ENCODE measurements at regions not wholly inside any gene's neighbourhood (a gene's known extent, or its start where the extent isn't known, plus 50 kb on each side); places are given as distances from the start of the nearest gene placed in this dataset.
"Not testable (repeated sequence)": the region's sequence is repeated elsewhere in the genome, so short reads cannot be mapped to it uniquely, and the experiment has no call there.

- H3K4me1 Mint-ChIP-seq, result no peaks in the 10 kb centered on the region
- DNase-seq (ENCODE audit: low spot score in 2 of 2) (no peak), ATAC-seq (no peak)
- peaks cover 5% of the 10 kb centered on the region for H3K9me3 Mint-ChIP-seq
- H3K27ac Mint-ChIP-seq, result no peak overlapping the region
- no peak overlapping the region for H3K4me3 Mint-ChIP-seq
- H3K36me3 Mint-ChIP-seq, result no peaks in the 10 kb centered on the region
These were observed 243.3 kb upstream of the VLDLR start for GRCh38 chr9:2378266-2378665.

DNA sequence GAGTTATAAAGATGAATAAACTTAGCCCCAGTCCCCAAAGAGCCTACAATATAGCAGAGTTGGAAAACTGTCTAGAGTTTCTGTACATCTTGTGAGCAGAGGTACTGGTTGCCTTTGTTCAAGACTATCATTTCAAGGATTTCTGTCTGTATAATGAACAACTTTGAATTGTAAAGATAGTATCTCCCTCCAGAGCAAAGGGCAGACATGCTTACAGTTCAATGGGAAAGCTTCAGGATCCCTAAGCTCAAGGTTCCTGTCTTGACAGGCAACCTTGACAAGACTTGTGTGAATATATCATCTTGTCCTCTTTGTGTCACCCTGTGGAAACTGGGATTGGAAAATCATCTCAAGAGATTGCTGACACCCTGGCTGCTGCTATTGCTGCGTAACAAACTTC lies 242.8 kb upstream of the VLDLR start:
- ATAC-seq (no peak), DNase-seq (ENCODE audit: low spot score in 2 of 2) (no peak)
- Mint-ChIP-seq H3K4me1 (no peaks in the 10 kb centered on the region), H3K9me3 (peaks cover 5% of the 10 kb centered on the region), H3K27ac (no peak overlapping the region), H3K4me3 (no peak overlapping the region), H3K36me3 (no peaks in the 10 kb centered on the region)

DNA sequence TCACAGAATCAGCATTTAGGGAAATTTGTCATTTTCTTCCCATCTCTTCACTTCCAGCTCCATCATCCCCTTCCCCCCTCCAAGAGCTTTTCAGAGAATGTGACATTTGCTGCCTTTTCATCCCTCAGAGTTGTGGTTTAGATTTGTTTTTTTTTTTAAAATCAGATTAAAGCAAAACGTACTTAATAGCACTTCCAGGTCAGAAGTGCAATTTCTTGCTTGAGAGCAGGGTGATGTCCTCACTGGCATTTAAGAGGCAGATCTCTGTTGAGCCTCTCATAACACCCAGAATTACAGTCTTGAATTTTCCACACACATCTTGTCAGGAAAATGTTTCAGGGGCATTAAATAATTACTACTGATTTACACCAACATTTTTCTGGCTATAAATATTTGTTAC lies 236.8 kb upstream of the VLDLR start:
- DNase-seq (ENCODE audit: low spot score in 2 of 2), result no peak
- no peak for ATAC-seq
- Mint-ChIP-seq H3K4me3 (no peak overlapping the region), H3K4me1 (no peaks in the 10 kb centered on the region), H3K9me3 (peaks cover 5% of the 10 kb centered on the region), H3K27ac (no peak overlapping the region), H3K36me3 (no peaks in the 10 kb centered on the region)

GRCh38 chr9:2385746-2386145 lies 235.8 kb upstream of the VLDLR start:
- no peak overlapping the region for H3K27ac Mint-ChIP-seq

DNA sequence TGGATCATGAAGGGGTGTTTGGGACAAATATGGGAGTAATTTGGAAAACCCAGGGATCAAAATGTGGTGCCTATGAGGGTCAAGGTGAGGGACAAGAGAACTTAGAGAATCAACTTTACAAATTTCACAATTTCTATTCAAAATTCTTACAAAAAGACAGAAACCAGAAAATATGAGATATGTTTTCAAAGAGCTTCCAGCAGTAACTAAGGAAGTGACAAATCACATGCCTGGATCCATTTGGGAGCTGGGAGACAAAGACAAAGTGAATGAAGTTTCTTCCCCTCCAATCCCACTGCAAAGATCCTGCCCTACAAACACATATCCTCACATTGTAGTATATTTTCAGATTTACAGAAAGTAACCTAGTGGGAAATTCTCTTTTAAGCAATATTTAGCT lies 235.0 kb upstream of the VLDLR start:
- ATAC-seq (no peak), DNase-seq (ENCODE audit: low spot score in 2 of 2) (no peak)
- Mint-ChIP-seq H3K27ac (no peak overlapping the region), H3K36me3 (no peaks in the 10 kb centered on the region), H3K4me3 (no peak overlapping the region), H3K4me1 (no peaks in the 10 kb centered on the region), H3K9me3 (peaks cover 5% of the 10 kb centered on the region)

More at GRCh38 chr9:2385746-2386145, 235.8 kb upstream of the VLDLR start:
- Mint-ChIP-seq H3K4me1 (no peaks in the 10 kb centered on the region), H3K4me3 (no peak overlapping the region), H3K9me3 (peaks cover 5% of the 10 kb centered on the region), H3K36me3 (no peaks in the 10 kb centered on the region)
- ATAC-seq (no peak), DNase-seq (ENCODE audit: low spot score in 2 of 2) (no peak)

GRCh38 chr9:2387166-2387565 lies 234.4 kb upstream of the VLDLR start:
- Mint-ChIP-seq H3K4me3 (no peak overlapping the region), H3K9me3 (peaks cover 5% of the 10 kb centered on the region), H3K4me1 (no peaks in the 10 kb centered on the region), H3K27ac (no peak overlapping the region), H3K36me3 (no peaks in the 10 kb centered on the region)
- ATAC-seq, result no peak
- DNase-seq (ENCODE audit: low spot score in 2 of 2), result no peak

- Mint-ChIP-seq H3K4me3 (no peak overlapping the region), H3K36me3 (no peaks in the 10 kb centered on the region), H3K9me3 (peaks cover 2% of the 10 kb centered on the region), H3K27ac (no peak overlapping the region), H3K4me1 (no peaks in the 10 kb centered on the region)
- DNase-seq (ENCODE audit: low spot score in 2 of 2) (no peak), ATAC-seq (no peak)
These were observed 232.2 kb upstream of the VLDLR start for GRCh38 chr9:2389404-2389803.

GRCh38 chr9:2390028-2390427 lies 231.6 kb upstream of the VLDLR start:
- Mint-ChIP-seq H3K4me3 (no peak overlapping the region), H3K9me3 (peaks cover 2% of the 10 kb centered on the region), H3K36me3 (no peaks in the 10 kb centered on the region), H3K27ac (no peak overlapping the region), H3K4me1 (no peaks in the 10 kb centered on the region)
- ATAC-seq (no peak), DNase-seq (ENCODE audit: low spot score in 2 of 2) (no peak)

DNA sequence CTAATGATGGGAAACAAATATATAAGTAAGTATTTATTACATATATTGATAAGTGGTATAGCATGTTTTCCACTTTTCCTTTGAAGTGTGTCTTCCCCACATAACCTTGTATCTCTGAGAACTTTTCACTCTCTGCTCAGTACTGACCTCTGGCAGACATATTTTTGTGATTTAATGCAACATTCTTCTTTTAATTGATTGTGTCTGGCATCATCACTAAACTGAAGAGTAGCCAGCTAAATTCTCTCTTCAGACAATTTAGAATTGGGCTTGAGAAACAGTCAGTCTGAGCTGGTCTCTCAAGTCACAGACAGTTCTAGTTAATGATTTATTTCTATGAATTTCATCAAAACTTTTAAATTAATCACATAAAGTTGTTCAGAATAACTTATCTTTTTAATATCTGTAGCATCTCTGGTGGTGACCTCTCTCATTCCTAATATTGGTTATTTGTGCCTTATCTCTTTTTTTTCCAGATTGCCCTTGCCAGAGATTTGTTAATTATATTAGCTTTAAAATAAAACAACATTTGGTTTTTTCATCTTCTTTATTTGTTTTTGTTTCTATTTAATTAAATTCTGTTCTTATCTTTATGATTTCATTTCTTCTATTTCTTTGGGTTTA lies 230.0 kb upstream of the VLDLR start:
- H3K4me1 Mint-ChIP-seq, result not testable (repeated sequence)

DNA sequence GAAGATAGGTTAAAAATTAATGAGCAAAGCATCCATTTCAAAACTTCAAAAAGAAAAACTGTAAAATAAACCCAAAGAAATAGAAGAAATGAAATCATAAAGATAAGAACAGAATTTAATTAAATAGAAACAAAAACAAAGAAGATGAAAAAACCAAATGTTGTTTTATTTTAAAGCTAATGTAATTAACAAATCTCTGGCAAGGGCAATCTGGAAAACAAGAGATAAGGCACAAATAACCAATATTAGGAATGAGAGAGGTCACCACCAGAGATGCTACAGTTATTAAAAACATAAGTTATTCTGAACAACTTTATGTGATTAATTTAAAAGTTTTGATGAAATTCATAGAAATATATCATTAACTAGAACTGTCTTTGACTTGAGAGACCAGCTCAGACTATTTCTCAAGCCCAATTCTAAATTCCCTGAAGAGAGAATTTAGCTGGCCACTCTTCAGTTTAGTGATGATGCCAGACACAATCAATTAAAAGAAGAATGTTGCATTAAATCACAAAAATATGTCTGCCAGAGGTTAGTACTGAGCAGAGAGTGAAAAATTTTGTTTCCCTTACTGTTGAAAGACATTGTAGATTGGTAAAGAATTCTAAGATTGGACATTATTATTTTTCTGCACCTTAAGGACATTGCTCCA lies 227.4 kb upstream of the VLDLR start:
- not testable (repeated sequence) for H3K9me3 Mint-ChIP-seq; H3K4me3 Mint-ChIP-seq; ATAC-seq; H3K36me3 Mint-ChIP-seq; DNase-seq (ENCODE audit: low spot score in 2 of 2); H3K27ac Mint-ChIP-seq; H3K4me1 Mint-ChIP-seq

More for the DNA sequence above, 230.0 kb upstream of the VLDLR start:
- H3K36me3 Mint-ChIP-seq; H3K27ac Mint-ChIP-seq; H3K9me3 Mint-ChIP-seq; ATAC-seq; DNase-seq (ENCODE audit: low spot score in 2 of 2); H3K4me3 Mint-ChIP-seq: not testable (repeated sequence)

DNA sequence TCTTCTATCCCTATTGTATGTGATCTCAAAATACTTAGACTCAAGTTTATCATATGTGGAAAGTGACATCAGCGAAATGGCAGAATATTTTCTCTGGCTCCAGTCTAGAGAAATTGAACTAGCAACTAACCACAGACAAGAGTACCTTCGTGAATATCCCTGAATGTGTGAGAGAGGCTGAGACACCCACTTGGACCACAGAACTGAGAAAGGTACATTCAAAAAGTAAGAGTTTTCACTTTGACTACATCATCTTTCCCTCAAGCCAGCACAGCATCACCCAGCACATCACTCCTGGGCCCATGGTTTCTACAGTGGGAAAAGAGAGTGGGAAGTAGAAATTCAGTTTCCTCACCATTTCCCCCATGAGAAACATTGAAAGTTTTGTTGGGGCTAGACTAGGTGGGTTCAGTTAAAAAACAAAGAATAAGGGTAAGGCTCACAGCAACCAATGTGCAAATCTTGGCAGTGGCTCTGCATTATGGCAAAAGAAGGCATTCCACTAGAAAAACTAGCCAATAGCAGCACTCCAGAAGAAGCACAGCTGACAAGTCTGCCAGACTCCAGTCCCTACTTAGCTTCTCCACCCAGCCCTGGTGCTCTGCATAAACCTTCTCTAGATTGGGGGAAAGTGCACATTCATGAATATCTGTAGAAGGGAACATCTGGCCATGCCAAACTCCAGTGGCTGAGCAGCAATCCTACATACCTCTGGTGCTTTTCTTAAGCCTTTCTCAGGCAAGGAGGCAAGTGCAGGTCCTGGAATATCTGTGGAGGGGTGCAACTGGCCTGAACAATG lies 225.6 kb upstream of the VLDLR start:
- Mint-ChIP-seq H3K4me3 (no peak overlapping the region), H3K4me1 (no peaks in the 10 kb centered on the region), H3K9me3 (peaks cover 3% of the 10 kb centered on the region), H3K36me3 (no peaks in the 10 kb centered on the region), H3K27ac (no peak overlapping the region)
- DNase-seq (ENCODE audit: low spot score in 2 of 2) (no peak), ATAC-seq (no peak)

DNA sequence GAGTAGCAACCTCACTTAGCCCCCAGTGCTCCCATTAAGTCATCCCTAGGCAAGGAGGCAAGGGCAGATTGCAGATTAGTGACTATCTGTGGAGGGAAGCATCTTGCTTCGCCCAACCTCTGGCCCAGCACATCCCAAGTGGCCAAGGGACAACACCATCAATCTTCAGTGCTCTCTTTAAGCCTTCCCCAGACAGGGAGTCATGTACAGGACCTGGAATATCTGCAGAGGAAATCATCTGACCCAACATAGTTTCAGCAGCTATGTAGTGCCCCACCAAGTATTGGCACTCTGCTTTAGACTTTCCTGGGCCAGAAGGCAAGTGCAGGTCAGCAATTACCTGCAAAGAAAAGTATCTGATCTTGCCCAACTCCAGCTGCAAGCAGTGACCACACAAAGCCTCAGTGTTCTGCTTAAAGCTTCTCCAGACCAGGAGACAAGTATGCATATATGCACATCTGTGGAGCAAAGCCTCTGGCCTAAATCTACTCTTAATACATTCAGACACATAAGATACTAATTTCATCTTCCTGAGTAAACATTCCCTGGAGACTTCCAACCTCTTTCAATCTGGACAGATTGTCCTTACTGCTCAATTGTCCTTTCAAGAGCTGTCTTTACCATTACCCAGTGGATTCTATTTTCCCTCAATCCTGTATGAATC lies 224.8 kb upstream of the VLDLR start:
- no peaks in the 10 kb centered on the region for H3K4me1 Mint-ChIP-seq
- ATAC-seq, result no peak
- H3K4me3 Mint-ChIP-seq, result no peak overlapping the region
- no peak for DNase-seq (ENCODE audit: low spot score in 2 of 2)
- no peak overlapping the region for H3K27ac Mint-ChIP-seq
- H3K36me3 Mint-ChIP-seq, result no peaks in the 10 kb centered on the region
- peaks cover 3% of the 10 kb centered on the region for H3K9me3 Mint-ChIP-seq

- not testable (repeated sequence) for H3K4me3 Mint-ChIP-seq; H3K36me3 Mint-ChIP-seq; DNase-seq (ENCODE audit: low spot score in 2 of 2); H3K27ac Mint-ChIP-seq; H3K4me1 Mint-ChIP-seq; ATAC-seq; H3K9me3 Mint-ChIP-seq
These were observed 223.7 kb upstream of the VLDLR start for GRCh38 chr9:2397875-2398274.

- H3K36me3 Mint-ChIP-seq; ATAC-seq; H3K4me1 Mint-ChIP-seq; H3K27ac Mint-ChIP-seq; H3K4me3 Mint-ChIP-seq; DNase-seq (ENCODE audit: low spot score in 2 of 2): not testable (repeated sequence)
- peaks cover 15% of the 10 kb centered on the region for H3K9me3 Mint-ChIP-seq
These were observed 219.8 kb upstream of the VLDLR start for GRCh38 chr9:2401746-2402145.

DNA sequence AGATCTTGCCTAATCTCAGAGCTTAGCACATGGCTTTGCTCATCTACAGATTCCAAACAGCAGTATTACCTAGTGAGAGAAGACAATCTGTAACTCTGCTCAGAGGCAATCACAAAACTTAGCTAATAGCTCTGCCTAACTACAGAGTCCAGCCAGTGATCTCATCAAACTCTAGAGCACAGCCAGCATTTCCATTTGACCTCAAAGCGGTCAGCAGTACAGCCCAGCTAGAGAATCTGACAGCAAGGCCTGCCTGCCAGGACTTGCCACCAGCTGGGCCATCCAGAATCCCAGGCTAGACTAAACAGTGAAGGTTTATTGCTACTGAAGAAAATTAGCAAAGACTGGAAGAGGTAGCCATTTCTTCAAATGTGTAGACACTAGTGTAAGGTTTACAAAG lies 217.9 kb upstream of the VLDLR start:
- ATAC-seq, result no peak
- Mint-ChIP-seq H3K27ac (no peak overlapping the region), H3K4me3 (no peak overlapping the region), H3K4me1 (no peaks in the 10 kb centered on the region), H3K9me3 (peaks cover 15% of the 10 kb centered on the region), H3K36me3 (no peaks in the 10 kb centered on the region)
- DNase-seq (ENCODE audit: low spot score in 2 of 2), result no peak
